ENCODE measurements at regions not wholly inside any gene's neighbourhood (a gene's known extent, or its start where the extent isn't known, plus 50 kb on each side); places are given as distances from the start of the nearest gene placed in this dataset.

- TF ChIP-seq PREB (CRISPR knock-in tag; IDR thresholded peaks at IDR 0.05; ENCODE audit: borderline replicate concordance) = no peak
- TF ChIP-seq ZNF423 (CRISPR knock-in tag; IDR thresholded peaks at IDR 0.05) = no peak
- TF ChIP-seq MXD4 (CRISPR knock-in tag; IDR thresholded peaks at IDR 0.05; ENCODE audit: borderline replicate concordance) = no peak
- TF ChIP-seq CREB1 (CRISPR knock-in tag; IDR thresholded peaks at IDR 0.05) = no peak
- TF ChIP-seq ZNF425 (CRISPR knock-in tag; conservative IDR thresholded peaks at IDR 0.05) = no peak
- no peak for TF ChIP-seq ZSCAN18 (CRISPR knock-in tag; IDR thresholded peaks at IDR 0.05)
- TF ChIP-seq FOXP1 (CRISPR knock-in tag; IDR thresholded peaks at IDR 0.05; ENCODE audit: borderline replicate concordance) = no peak
- TF ChIP-seq, protein P1, sequence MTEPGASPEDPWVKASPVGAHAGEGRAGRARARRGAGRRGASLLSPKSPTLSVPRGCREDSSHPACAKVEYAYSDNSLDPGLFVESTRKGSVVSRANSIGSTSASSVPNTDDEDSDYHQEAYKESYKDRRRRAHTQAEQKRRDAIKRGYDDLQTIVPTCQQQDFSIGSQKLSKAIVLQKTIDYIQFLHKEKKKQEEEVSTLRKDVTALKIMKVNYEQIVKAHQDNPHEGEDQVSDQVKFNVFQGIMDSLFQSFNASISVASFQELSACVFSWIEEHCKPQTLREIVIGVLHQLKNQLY (CRISPR knock-in tag; IDR thresholded peaks at IDR 0.05) = no peak
- no peak for TF ChIP-seq GTF2I (CRISPR knock-in tag; conservative IDR thresholded peaks at IDR 0.05)
- TF ChIP-seq, protein P2, sequence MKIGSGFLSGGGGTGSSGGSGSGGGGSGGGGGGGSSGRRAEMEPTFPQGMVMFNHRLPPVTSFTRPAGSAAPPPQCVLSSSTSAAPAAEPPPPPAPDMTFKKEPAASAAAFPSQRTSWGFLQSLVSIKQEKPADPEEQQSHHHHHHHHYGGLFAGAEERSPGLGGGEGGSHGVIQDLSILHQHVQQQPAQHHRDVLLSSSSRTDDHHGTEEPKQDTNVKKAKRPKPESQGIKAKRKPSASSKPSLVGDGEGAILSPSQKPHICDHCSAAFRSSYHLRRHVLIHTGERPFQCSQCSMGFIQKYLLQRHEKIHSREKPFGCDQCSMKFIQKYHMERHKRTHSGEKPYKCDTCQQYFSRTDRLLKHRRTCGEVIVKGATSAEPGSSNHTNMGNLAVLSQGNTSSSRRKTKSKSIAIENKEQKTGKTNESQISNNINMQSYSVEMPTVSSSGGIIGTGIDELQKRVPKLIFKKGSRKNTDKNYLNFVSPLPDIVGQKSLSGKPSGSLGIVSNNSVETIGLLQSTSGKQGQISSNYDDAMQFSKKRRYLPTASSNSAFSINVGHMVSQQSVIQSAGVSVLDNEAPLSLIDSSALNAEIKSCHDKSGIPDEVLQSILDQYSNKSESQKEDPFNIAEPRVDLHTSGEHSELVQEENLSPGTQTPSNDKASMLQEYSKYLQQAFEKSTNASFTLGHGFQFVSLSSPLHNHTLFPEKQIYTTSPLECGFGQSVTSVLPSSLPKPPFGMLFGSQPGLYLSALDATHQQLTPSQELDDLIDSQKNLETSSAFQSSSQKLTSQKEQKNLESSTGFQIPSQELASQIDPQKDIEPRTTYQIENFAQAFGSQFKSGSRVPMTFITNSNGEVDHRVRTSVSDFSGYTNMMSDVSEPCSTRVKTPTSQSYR (CRISPR knock-in tag; IDR thresholded peaks at IDR 0.05) = no peak
These were observed 103.9 kb upstream of the TEKT4 start (continued) for GRCh38 chr2:94767336-94767735.

DNA sequence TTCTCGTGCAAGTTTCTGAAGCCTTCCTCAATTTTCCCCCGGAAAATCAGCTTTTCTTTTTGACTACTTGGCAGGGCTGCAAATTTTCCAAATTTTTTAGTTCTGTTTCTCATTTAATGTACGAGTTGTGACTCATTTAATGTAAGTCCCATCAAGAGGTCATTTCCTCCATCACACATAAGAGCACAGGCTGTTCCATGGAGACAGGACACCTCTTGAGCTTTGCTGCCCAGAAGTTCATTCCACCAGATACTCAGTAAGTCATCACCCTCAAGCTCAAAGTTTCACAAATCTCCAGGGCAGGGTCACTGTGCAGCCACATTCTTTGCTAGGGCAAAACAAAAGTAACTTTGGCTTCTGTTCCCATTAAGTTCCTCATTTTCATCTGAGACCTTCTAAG lies 101.5 kb upstream of the TEKT4 start:
- no peak for ATAC-seq
- peaks cover 79% of the 10 kb centered on the region for H3K9me3 Mint-ChIP-seq
- H3K36me3 Mint-ChIP-seq = peaks cover 69% of the 10 kb centered on the region
- ChIA-PET POLR2A (no interaction called here), CTCF (no interaction called here)
- no peak for TF ChIP-seq ELF4 (CRISPR knock-in tag; IDR thresholded peaks at IDR 0.05; ENCODE audit: low read depth)
- TF ChIP-seq, protein P3, sequence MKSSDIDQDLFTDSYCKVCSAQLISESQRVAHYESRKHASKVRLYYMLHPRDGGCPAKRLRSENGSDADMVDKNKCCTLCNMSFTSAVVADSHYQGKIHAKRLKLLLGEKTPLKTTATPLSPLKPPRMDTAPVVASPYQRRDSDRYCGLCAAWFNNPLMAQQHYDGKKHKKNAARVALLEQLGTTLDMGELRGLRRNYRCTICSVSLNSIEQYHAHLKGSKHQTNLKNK (CRISPR knock-in tag; IDR thresholded peaks at IDR 0.05) = no peak
- TF ChIP-seq NFE2L1 (CRISPR knock-in tag; IDR thresholded peaks at IDR 0.05) = no peak
- TF ChIP-seq ZNF232 (CRISPR knock-in tag; IDR thresholded peaks at IDR 0.05) = no peak
- no peak for TF ChIP-seq TEAD1 (CRISPR knock-in tag; IDR thresholded peaks at IDR 0.05)
- no peak for TF ChIP-seq ZNF219 (CRISPR knock-in tag; IDR thresholded peaks at IDR 0.05; ENCODE audit: borderline replicate concordance)
- TF ChIP-seq PREB (CRISPR knock-in tag; IDR thresholded peaks at IDR 0.05; ENCODE audit: borderline replicate concordance) = no peak
- TF ChIP-seq ZNF671 (CRISPR knock-in tag; IDR thresholded peaks at IDR 0.05) = no peak
- TF ChIP-seq CTCF (IDR thresholded peaks at IDR 0.05) = no peak
- no peak for TF ChIP-seq TP53 (CRISPR knock-in tag; IDR thresholded peaks at IDR 0.05)
- TF ChIP-seq, protein P4, sequence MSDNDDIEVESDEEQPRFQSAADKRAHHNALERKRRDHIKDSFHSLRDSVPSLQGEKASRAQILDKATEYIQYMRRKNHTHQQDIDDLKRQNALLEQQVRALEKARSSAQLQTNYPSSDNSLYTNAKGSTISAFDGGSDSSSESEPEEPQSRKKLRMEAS (CRISPR knock-in tag; IDR thresholded peaks at IDR 0.05) = no peak
- no peak for TF ChIP-seq RORB (CRISPR knock-in tag; IDR thresholded peaks at IDR 0.05)
- TF ChIP-seq SOX15 (CRISPR knock-in tag; IDR thresholded peaks at IDR 0.05) = no peak
- no peak for TF ChIP-seq NFYB (CRISPR knock-in tag; conservative IDR thresholded peaks at IDR 0.05; ENCODE audit: low read depth)
- TF ChIP-seq GRHL2 (CRISPR knock-in tag; IDR thresholded peaks at IDR 0.05; ENCODE audit: insufficient replicate concordance, severe bottlenecking) = no peak
- TF ChIP-seq ZNF416 (CRISPR knock-in tag; IDR thresholded peaks at IDR 0.05) = no peak
- TF ChIP-seq ZNF423 (CRISPR knock-in tag; IDR thresholded peaks at IDR 0.05) = no peak
- no peak for TF ChIP-seq GTF2I (CRISPR knock-in tag; conservative IDR thresholded peaks at IDR 0.05)
- no peak for TF ChIP-seq MYBL2 (CRISPR knock-in tag; IDR thresholded peaks at IDR 0.05)
- H3K4me3 Mint-ChIP-seq = no peak overlapping the region
- H3K4me1 Mint-ChIP-seq = no peaks in the 10 kb centered on the region
- H3K27ac Mint-ChIP-seq = no peak overlapping the region
- peaks cover 29% of the 10 kb centered on the region for H3K27me3 Mint-ChIP-seq (ENCODE audit: low read depth)
- no peak for DNase-seq (ENCODE audit: low spot score)

Data from WTC11 (cell line).